A673 (cell line): ENCODE measurements at regions not wholly inside any gene's neighbourhood (a gene's known extent, or its start where the extent isn't known, plus 50 kb on each side); places are given as distances from the start of the nearest gene placed in this dataset.

Experiments
- BruUV-seq: library from RNA; stranded (reverse); fragments of 400-500 nt; replicated peaks from 2 replicates; lab custom pipeline; 2021; lab: Mats Ljungman, UMichigan
- CTCF ChIA-PET: fragments of 300-600 bp; sonication (Branson Sonifier 250); formaldehyde crosslinking; loops from one replicate; lab custom pipeline; 2022; ENCODE audit warnings: antibody characterized with exemption; lab: Charles Lee
- POLR2A ChIA-PET: fragments of 300-600 bp; sonication (Branson Sonifier 250); formaldehyde crosslinking; loops from one replicate; lab custom pipeline; 2022; ENCODE audit warnings: antibody characterized with exemption; ENCODE audit not compliant: low non-redundant PET; lab: Charles Lee
- DNase-seq: peaks from one replicate; pipeline ENCODE4 v3.0.0-alpha.2; 2015; ENCODE audit warnings: low spot score
- H3K27ac ChIP-seq: fragments of 200-600 bp; sonication (generic); 2 replicates; pipeline ENCODE4 v1.5.1; 2016; ENCODE audit warnings: mixed run types, low read depth, mild to moderate bottlenecking, mixed read lengths, antibody characterized with exemption, low read length; ENCODE audit not compliant: poor library complexity, severe bottlenecking
- H3K27me3 ChIP-seq: fragments of 200-600 bp; sonication (generic); replicated peaks from 2 replicates; pipeline ENCODE4 v1.6.1; 2017; ENCODE audit warnings: mixed run types, low read depth, mild to moderate bottlenecking, mixed read lengths, antibody characterized with exemption, low read length; ENCODE audit not compliant: insufficient read depth, poor library complexity
- H3K36me3 ChIP-seq: fragments of 200-600 bp; sonication (generic); 2 replicates; pipeline ENCODE4 v1.6.1; 2016; ENCODE audit warnings: mixed run types, mild to moderate bottlenecking, mixed read lengths, antibody characterized with exemption, low read length; ENCODE audit not compliant: insufficient read depth, poor library complexity, severe bottlenecking
- H3K4me1 ChIP-seq: fragments of 200-600 bp; sonication (generic); 2 replicates; pipeline ENCODE4 v1.6.1; 2017; ENCODE audit warnings: mixed run types, mild to moderate bottlenecking, mixed read lengths, antibody characterized with exemption, low read length; ENCODE audit not compliant: insufficient read depth, poor library complexity, severe bottlenecking
- H3K4me3 ChIP-seq: fragments of 200-600 bp; sonication (generic); 2 replicates; pipeline ENCODE4 v1.5.1; 2016; ENCODE audit warnings: low read depth, mixed run types, mild to moderate bottlenecking, mixed read lengths, low read length; ENCODE audit not compliant: poor library complexity, severe bottlenecking
- H3K9me3 ChIP-seq: fragments of 200-600 bp; sonication (generic); 2 replicates; pipeline ENCODE4 v1.6.1; 2016; ENCODE audit warnings: mixed run types, low read depth, mild to moderate bottlenecking, mixed read lengths, antibody characterized with exemption, low read length; ENCODE audit not compliant: poor library complexity, severe bottlenecking
- CTCF ChIP-seq: fragments of 300-800, 200-600 bp; sonication (generic); conservative IDR thresholded peaks from 2 replicates; pipeline ENCODE4 v1.5.1; 2017; ENCODE audit warnings: low read depth, mild to moderate bottlenecking, antibody characterized with exemption, low read length, moderate library complexity, mixed read lengths
- EZH2 ChIP-seq: fragments of 200-600 bp; sonication (generic); IDR thresholded peaks from 2 replicates; pipeline ENCODE4 v1.6.1; 2017; ENCODE audit warnings: borderline replicate concordance, low read depth, mild to moderate bottlenecking, mixed read lengths, antibody characterized with exemption, low read length; ENCODE audit not compliant: poor library complexity, severe bottlenecking
- intact Hi-C: fragments of 100-400 bp; cut with micrococcal nuclease; formaldehyde crosslinking; loops from one replicate; pipeline ENCODE4 v1.10.0; 2022; ENCODE audit not compliant: unreplicated experiment

GRCh38 chr18:56545464-56545863 is 92.9 kb downstream of the TXNL1 start:
- peak; percentile 6 for DNase-seq
- no TSS peak for BruUV-seq
- no peaks in the 10 kb centered on the region for H3K9me3 ChIP-seq
- no peak overlapping the region for H3K4me3 ChIP-seq
- no peaks in the 10 kb centered on the region for H3K4me1 ChIP-seq
- POLR2A ChIA-PET, result no interaction called here
- CTCF ChIA-PET, result no interaction called here
- TF ChIP-seq EZH2 (no peak), CTCF (no peak)
- no peak overlapping the region for H3K27ac ChIP-seq
- no peaks in the 10 kb centered on the region for H3K27me3 ChIP-seq
- no peaks in the 10 kb centered on the region for H3K36me3 ChIP-seq
- intact Hi-C loops, result no loop called here

DNA sequence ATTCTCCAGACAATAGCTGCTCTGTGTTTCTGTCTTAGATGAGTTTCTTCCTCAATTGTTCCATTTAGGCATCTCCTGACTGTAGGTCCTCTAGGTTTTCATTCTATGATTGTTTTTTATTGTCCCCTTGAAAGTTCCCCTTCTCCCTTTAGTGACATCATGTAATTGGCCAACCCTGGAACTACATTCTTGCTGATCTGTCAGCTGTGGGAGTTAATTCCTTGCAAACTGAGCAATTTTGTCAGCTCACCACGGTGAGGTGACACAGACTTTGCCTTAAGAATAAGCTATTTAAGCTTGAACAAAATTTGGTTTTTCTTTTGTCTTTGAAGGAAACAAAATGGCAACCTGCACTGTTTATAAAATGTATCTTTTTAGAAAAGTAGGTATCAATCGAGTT is 95.9 kb downstream of the TXNL1 start:
- TF ChIP-seq CTCF (no peak), EZH2 (no peak)
- intact Hi-C loops, result no loop called here
- Histone ChIP-seq H3K27me3 (no peaks in the 10 kb centered on the region), H3K9me3 (no peaks in the 10 kb centered on the region), H3K4me1 (no peaks in the 10 kb centered on the region), H3K27ac (no peak overlapping the region), H3K4me3 (no peak overlapping the region), H3K36me3 (no peaks in the 10 kb centered on the region)
- POLR2A ChIA-PET, result no interaction called here
- no TSS peak for BruUV-seq
- DNase-seq, result peak; percentile 18
- CTCF ChIA-PET, result no interaction called here

GRCh38 chr18:56541793-56542192 is 96.6 kb downstream of the TXNL1 start:
- TF ChIP-seq CTCF (no peak), EZH2 (no peak)
- no peaks in the 10 kb centered on the region for H3K36me3 ChIP-seq
- no TSS peak for BruUV-seq
- ChIA-PET POLR2A (no interaction called here), CTCF (no interaction called here)
- no peak overlapping the region for H3K4me3 ChIP-seq
- intact Hi-C loops, result no loop called here
- H3K27me3 ChIP-seq, result no peaks in the 10 kb centered on the region
- H3K27ac ChIP-seq, result no peak overlapping the region
- H3K4me1 ChIP-seq, result no peaks in the 10 kb centered on the region
- H3K9me3 ChIP-seq, result no peaks in the 10 kb centered on the region
- no peak for DNase-seq
